Spleen (tissue), 7 donors: ENCODE measurements at regions not wholly inside any gene's neighbourhood (a gene's known extent, or its start where the extent isn't known, plus 50 kb on each side); places are given as distances from the start of the nearest gene placed in this dataset.

ENCODE experiments used
- CTCF ChIP-seq, 11 experiments: fragments of 200-600 bp in 7 of 11; fragments of 450-650 bp in 4 of 11; sonication (generic) in 4 of 11; IDR thresholded peaks in 8 of 11; conservative IDR thresholded peaks in 3 of 11; 1 replicate in 7 of 11; 2 replicates in 4 of 11; pipeline versions ENCODE4 v1.4.0 to v1.8.0; 2016 to 2021; ENCODE audit warnings: antibody characterized with exemption in 11 of 11, inconsistent platforms in 4 of 11, mild to moderate bottlenecking in 1 of 11
- POLR2A ChIP-seq, 3 donors: fragments of 450-650 bp; IDR thresholded peaks; one replicate each; pipeline ENCODE4 v1.5.1; 2017; ENCODE audit warnings: antibody characterized with exemption in 3 of 3, mild to moderate bottlenecking in 1 of 3
- POLR2AphosphoS5 ChIP-seq, 3 donors: sonication (generic); formaldehyde crosslinking; IDR thresholded peaks; one replicate each; pipeline ENCODE4 v1.5.1; 2017; ENCODE audit warnings: antibody characterized with exemption in 3 of 3
- donor health status: DM: no; HTN: no; CAD: no; lungs with moderate emphysema.
- donor health status: DM: no; HTN: no; CAD: no.
- donor health status: DM: no; HTN: no; CAD: no.

- TF ChIP-seq CTCF (IDR thresholded peaks at IDR 0.05 in 8 of 11, conservative IDR thresholded peaks at IDR 0.05 in 3 of 11) (no peak), POLR2AphosphoS5 (IDR thresholded peaks at IDR 0.05) (no peak), POLR2A (IDR thresholded peaks at IDR 0.05) (no peak)
Observed at GRCh38 chr1:22288593-22289241, 145.8 kb upstream of the WNT4 start.
